ENCODE measurements at regions not wholly inside any gene's neighbourhood (a gene's known extent, or its start where the extent isn't known, plus 50 kb on each side); places are given as distances from the start of the nearest gene placed in this dataset.

- H3K36me3 Mint-ChIP-seq (ENCODE audit: low read depth): no peaks in the 10 kb centered on the region
- H3K9me3 Mint-ChIP-seq: no peaks in the 10 kb centered on the region
- DNase-seq: no peak
- POLR2A ChIA-PET: no interaction called here
- H3K4me3 Mint-ChIP-seq: no peak overlapping the region
- CTCF ChIA-PET: no interaction called here
- no peak overlapping the region for H3K27ac Mint-ChIP-seq
- peaks cover 7% of the 10 kb centered on the region for H3K27me3 Mint-ChIP-seq
- H3K4me1 Mint-ChIP-seq: no peaks in the 10 kb centered on the region
Observed at GRCh38 chr1:30315185-30315960, 408.0 kb downstream of the MATN1 start.

- Mint-ChIP-seq H3K4me1 (no peaks in the 10 kb centered on the region), H3K36me3 (ENCODE audit: low read depth) (no peaks in the 10 kb centered on the region), H3K27ac (no peak overlapping the region), H3K27me3 (peaks cover 7% of the 10 kb centered on the region), H3K9me3 (no peaks in the 10 kb centered on the region), H3K4me3 (no peak overlapping the region)
- ChIA-PET POLR2A (no interaction called here), CTCF (no interaction called here)
- no peak for DNase-seq
Observed at GRCh38 chr1:30314591-30314990, 408.8 kb downstream of the MATN1 start.

GRCh38 chr1:30313584-30313983 is 409.8 kb downstream of the MATN1 start:
- Mint-ChIP-seq H3K4me3 (no peak overlapping the region), H3K27me3 (peaks cover 7% of the 10 kb centered on the region), H3K27ac (no peak overlapping the region), H3K9me3 (no peaks in the 10 kb centered on the region), H3K4me1 (no peaks in the 10 kb centered on the region), H3K36me3 (ENCODE audit: low read depth) (no peaks in the 10 kb centered on the region)
- ChIA-PET CTCF (no interaction called here), POLR2A (no interaction called here)
- no peak for DNase-seq

- Mint-ChIP-seq H3K27me3 (peaks cover 9% of the 10 kb centered on the region), H3K36me3 (ENCODE audit: low read depth) (no peaks in the 10 kb centered on the region), H3K9me3 (no peaks in the 10 kb centered on the region), H3K4me3 (no peak overlapping the region), H3K4me1 (no peaks in the 10 kb centered on the region), H3K27ac (no peak overlapping the region)
- POLR2A ChIA-PET: no interaction called here
- CTCF ChIA-PET: no interaction called here
- DNase-seq: no peak
Observed at GRCh38 chr1:30313176-30313575, 410.2 kb downstream of the MATN1 start.

GRCh38 chr1:30312226-30312625 is 411.2 kb downstream of the MATN1 start:
- Mint-ChIP-seq H3K4me1 (no peaks in the 10 kb centered on the region), H3K9me3 (no peaks in the 10 kb centered on the region), H3K27ac (no peak overlapping the region), H3K4me3 (no peak overlapping the region), H3K36me3 (ENCODE audit: low read depth) (no peaks in the 10 kb centered on the region), H3K27me3 (peaks cover 10% of the 10 kb centered on the region)
- DNase-seq: no peak
- POLR2A ChIA-PET: no interaction called here
- CTCF ChIA-PET: no interaction called here

- Mint-ChIP-seq H3K4me3 (no peak overlapping the region), H3K4me1 (no peaks in the 10 kb centered on the region), H3K27ac (no peak overlapping the region), H3K9me3 (no peaks in the 10 kb centered on the region), H3K36me3 (ENCODE audit: low read depth) (no peaks in the 10 kb centered on the region), H3K27me3 (peaks cover 9% of the 10 kb centered on the region)
- ChIA-PET CTCF (no interaction called here), POLR2A (no interaction called here)
- DNase-seq: no peak
Observed at GRCh38 chr1:30311749-30312148, 411.6 kb downstream of the MATN1 start.

- no peak for DNase-seq
- Mint-ChIP-seq H3K27me3 (peaks cover 7% of the 10 kb centered on the region), H3K4me3 (no peak overlapping the region), H3K9me3 (no peaks in the 10 kb centered on the region), H3K4me1 (no peaks in the 10 kb centered on the region), H3K36me3 (ENCODE audit: low read depth) (no peaks in the 10 kb centered on the region), H3K27ac (no peak overlapping the region)
- POLR2A ChIA-PET: no interaction called here
- CTCF ChIA-PET: no interaction called here
Observed at GRCh38 chr1:30310966-30311742, 412.2 kb downstream of the MATN1 start.

GRCh38 chr1:30307182-30307581 is 416.2 kb downstream of the MATN1 start:
- POLR2A ChIA-PET: no interaction called here
- Mint-ChIP-seq H3K27ac (no peak overlapping the region), H3K27me3 (peaks cover 7% of the 10 kb centered on the region), H3K4me3 (no peak overlapping the region), H3K9me3 (no peaks in the 10 kb centered on the region), H3K4me1 (no peaks in the 10 kb centered on the region), H3K36me3 (ENCODE audit: low read depth) (no peaks in the 10 kb centered on the region)
- no peak for DNase-seq
- CTCF ChIA-PET: no interaction called here

GRCh38 chr1:30305519-30305918 is 417.9 kb downstream of the MATN1 start:
- ChIA-PET CTCF (no interaction called here), POLR2A (no interaction called here)
- Mint-ChIP-seq H3K27me3 (peaks cover 3% of the 10 kb centered on the region), H3K9me3 (no peaks in the 10 kb centered on the region), H3K36me3 (ENCODE audit: low read depth) (no peaks in the 10 kb centered on the region), H3K27ac (no peak overlapping the region), H3K4me1 (no peaks in the 10 kb centered on the region), H3K4me3 (no peak overlapping the region)
- DNase-seq: no peak

GRCh38 chr1:30305061-30305460 is 418.3 kb downstream of the MATN1 start:
- CTCF ChIA-PET: no interaction called here
- H3K9me3 Mint-ChIP-seq: no peaks in the 10 kb centered on the region
- no peak overlapping the region for H3K4me3 Mint-ChIP-seq
- peaks cover 3% of the 10 kb centered on the region for H3K27me3 Mint-ChIP-seq
- POLR2A ChIA-PET: no interaction called here
- no peak overlapping the region for H3K27ac Mint-ChIP-seq
- no peaks in the 10 kb centered on the region for H3K4me1 Mint-ChIP-seq
- H3K36me3 Mint-ChIP-seq (ENCODE audit: low read depth): no peaks in the 10 kb centered on the region
- no peak for DNase-seq

GRCh38 chr1:30304080-30304479 is 419.3 kb downstream of the MATN1 start:
- Mint-ChIP-seq H3K27ac (no peak overlapping the region), H3K36me3 (ENCODE audit: low read depth) (no peaks in the 10 kb centered on the region), H3K9me3 (no peaks in the 10 kb centered on the region), H3K4me3 (no peak overlapping the region), H3K27me3 (peaks cover 3% of the 10 kb centered on the region), H3K4me1 (no peaks in the 10 kb centered on the region)
- no peak for DNase-seq
- CTCF ChIA-PET: no interaction called here
- POLR2A ChIA-PET: no interaction called here

- CTCF ChIA-PET: no interaction called here
- no peaks in the 10 kb centered on the region for H3K4me1 Mint-ChIP-seq
Observed at GRCh38 chr1:30303387-30303786, 420.0 kb downstream of the MATN1 start.

GRCh38 chr1:30302858-30303257 is 420.5 kb downstream of the MATN1 start:
- Mint-ChIP-seq H3K9me3 (no peaks in the 10 kb centered on the region), H3K36me3 (ENCODE audit: low read depth) (no peaks in the 10 kb centered on the region), H3K27ac (no peak overlapping the region), H3K27me3 (no peaks in the 10 kb centered on the region), H3K4me3 (no peak overlapping the region), H3K4me1 (no peaks in the 10 kb centered on the region)
- POLR2A ChIA-PET: no interaction called here
- no peak for DNase-seq
- CTCF ChIA-PET: no interaction called here

More at GRCh38 chr1:30303387-30303786, 420.0 kb downstream of the MATN1 start:
- Mint-ChIP-seq H3K27ac (no peak overlapping the region), H3K36me3 (ENCODE audit: low read depth) (no peaks in the 10 kb centered on the region), H3K9me3 (no peaks in the 10 kb centered on the region), H3K4me3 (no peak overlapping the region), H3K27me3 (peaks cover 3% of the 10 kb centered on the region)
- POLR2A ChIA-PET: no interaction called here
- no peak for DNase-seq

- no peaks in the 10 kb centered on the region for H3K36me3 Mint-ChIP-seq (ENCODE audit: low read depth)
- CTCF ChIA-PET: no interaction called here
- H3K4me3 Mint-ChIP-seq: no peak overlapping the region
- peaks cover 5% of the 10 kb centered on the region for H3K27me3 Mint-ChIP-seq
- H3K4me1 Mint-ChIP-seq: no peaks in the 10 kb centered on the region
- no peak for DNase-seq
- no peak overlapping the region for H3K27ac Mint-ChIP-seq
- no peaks in the 10 kb centered on the region for H3K9me3 Mint-ChIP-seq
- POLR2A ChIA-PET: no interaction called here
Observed at GRCh38 chr1:30300669-30301068, 422.7 kb downstream of the MATN1 start.
